ENCODE measurements at regions not wholly inside any gene's neighbourhood (a gene's known extent, or its start where the extent isn't known, plus 50 kb on each side); places are given as distances from the start of the nearest gene placed in this dataset.

DNA sequence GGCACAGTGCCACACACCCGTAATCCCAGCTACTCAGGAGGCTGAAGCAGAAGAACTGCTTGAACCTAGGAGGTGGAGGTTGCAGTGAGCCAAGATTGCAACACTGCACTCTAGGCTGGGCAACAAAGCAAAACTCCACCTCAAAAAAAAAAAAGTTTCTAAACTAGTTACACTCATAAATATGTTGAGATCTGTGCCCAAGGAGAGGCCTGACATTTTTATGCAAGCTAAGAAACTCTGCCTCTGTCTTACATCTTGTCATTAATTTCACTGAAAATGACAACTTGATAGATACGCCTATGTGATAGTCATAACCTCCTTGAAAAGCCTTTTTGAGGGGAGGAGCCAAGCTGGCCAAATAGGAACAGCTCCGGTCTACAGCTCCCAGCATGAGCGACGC is 412.7 kb downstream of the STK39 start:
- no peak overlapping the region for H3K4me3 ChIP-seq (ENCODE audit: extremely low read depth in 1 of 4, insufficient read depth in 2 of 4, low read depth in 3 of 4, low read length in 4 of 4)
- no peak overlapping the region for H3K27ac ChIP-seq (ENCODE audit: low read depth, low read length)
- no peak overlapping the region for H2BK120ac ChIP-seq (replicated peaks; ENCODE audit: low read depth, low read length)
- H3K9me3 ChIP-seq (ENCODE audit: insufficient read depth in 2 of 2, low read depth in 1 of 2, low read length in 1 of 2): peaks cover 3 to 12% of the 10 kb centered on the region in 2 experiments; a peak in 3 of 4 replicates
- 95% methylated on average over 5 of the region's 5 CpGs; no CpG with 5 or more reads in 1 of the 2 experiments for WGBS, 2 experiments (ENCODE audit: extremely low coverage in 1 of 2, insufficient coverage in 1 of 2, insufficient read length in 1 of 2, insufficient replicate concordance in 2 of 2, low coverage in 1 of 2, low lambda C conversion rate in 2 of 2, missing lambda C conversion rate in 1 of 2)
- no peak overlapping the region for H4K8ac ChIP-seq (ENCODE audit: extremely low read depth, insufficient read depth, low read length)
- FAIRE-seq (no peak), DNase-seq (ENCODE audit: low read depth in 1 of 2, low spot score in 2 of 2) (no peak)
- no peak overlapping the region for H4K5ac ChIP-seq (ENCODE audit: insufficient read length, low read depth, low read length)
- no peak overlapping the region for H3K23ac ChIP-seq (ENCODE audit: insufficient read length)
- H2BK5ac ChIP-seq (ENCODE audit: low read depth, low read length): no peak overlapping the region
- ChIA-PET POLR2A (ENCODE audit: partially characterized antibody) (no interaction called here), CTCF (ENCODE audit: partially characterized antibody) (interaction anchor here (0.6 to 1.9 kb wide), 2 partner anchors 11 to 28 kb away, joined by 4 to 8 read pairs; no protein-coding TSS in a partner anchor)
- H3K56ac ChIP-seq (replicated peaks; ENCODE audit: insufficient read length, low read depth, low read length): no peak overlapping the region
- no peaks in the 10 kb centered on the region for H3K23me2 ChIP-seq (ENCODE audit: low read depth, low read length)
- no peak overlapping the region for H2AFZ ChIP-seq (ENCODE audit: low read length)
- no peak overlapping the region for H3K4me2 ChIP-seq (ENCODE audit: insufficient read depth in 1 of 2, low read depth in 2 of 2, low read length in 2 of 2)
- H3K18ac ChIP-seq (ENCODE audit: extremely low read depth, low read length): no peak overlapping the region
- TF ChIP-seq CBX8 (IDR thresholded peaks at IDR 0.05; ENCODE audit: borderline replicate concordance, low read depth, low read length) (no peak), KDM5A (IDR thresholded peaks at IDR 0.05; ENCODE audit: low read length) (no peak)
- no peak overlapping the region for H2AK5ac ChIP-seq (ENCODE audit: low read depth, low read length)
- no peak overlapping the region for H2BK15ac ChIP-seq (ENCODE audit: low read length)
- no peaks in the 10 kb centered on the region for H3K79me2 ChIP-seq (ENCODE audit: control insufficient read depth in 1 of 2, insufficient read depth in 2 of 2, low read length in 2 of 2)
- no peaks in the 10 kb centered on the region for H3K27me3 ChIP-seq (replicated peaks in 1 of 4; ENCODE audit: control insufficient read depth in 3 of 4, extremely low read depth in 1 of 4, insufficient read depth in 3 of 4, low read length in 3 of 4)
- no peaks in the 10 kb centered on the region for H3K79me1 ChIP-seq (ENCODE audit: low read depth, low read length)
- H4K91ac ChIP-seq (replicated peaks; ENCODE audit: insufficient read length, low read length): no peak overlapping the region
- no peak overlapping the region for H2BK20ac ChIP-seq (ENCODE audit: low read length)
- no peaks in the 10 kb centered on the region for H3K4me1 ChIP-seq (replicated peaks in 1 of 4; ENCODE audit: control insufficient read depth in 3 of 4, insufficient read depth in 4 of 4, low read length in 3 of 4)
- H4K20me1 ChIP-seq (replicated peaks in 1 of 2; ENCODE audit: control insufficient read depth in 1 of 2, insufficient read depth in 2 of 2, low read length in 2 of 2): no peaks in the 10 kb centered on the region
- H3K9ac ChIP-seq (replicated peaks in 1 of 4; ENCODE audit: extremely low read depth in 1 of 4, low read depth in 3 of 4, low read length in 3 of 4): no peak overlapping the region
- H3K14ac ChIP-seq (ENCODE audit: insufficient read length): no peak overlapping the region
- peaks cover 0 to 16% (median 9%) of the 10 kb centered on the region in 4 experiments; a peak in 4 of 8 replicates for H3K36me3 ChIP-seq (ENCODE audit: control insufficient read depth in 2 of 4, insufficient read depth in 4 of 4, low read length in 3 of 4)
- H2BK12ac ChIP-seq (ENCODE audit: low read depth, low read length): no peak overlapping the region
- H3K4ac ChIP-seq (replicated peaks; ENCODE audit: insufficient read length, low read depth, low read length): no peak overlapping the region
